ENCODE measurements at regions not wholly inside any gene's neighbourhood (a gene's known extent, or its start where the extent isn't known, plus 50 kb on each side); places are given as distances from the start of the nearest gene placed in this dataset.

- intact Hi-C loops (cut with micrococcal nuclease), result no loop called here
- Mint-ChIP-seq H3K27ac (no peak overlapping the region), H3K4me1 (no peaks in the 10 kb centered on the region), H3K36me3 (ENCODE audit: low read depth) (no peaks in the 10 kb centered on the region), H3K9me3 (no peaks in the 10 kb centered on the region), H3K27me3 (no peaks in the 10 kb centered on the region), H3K4me3 (no peak overlapping the region)
- ATAC-seq (ENCODE audit: low read depth) (no peak), DNase-seq (no peak)
- no peak for TF ChIP-seq CTCF (IDR thresholded peaks at IDR 0.05)
- POLR2A ChIA-PET, result no interaction called here
- CTCF ChIA-PET, result no interaction called here
These were observed 332.9 kb upstream of the SHH start for GRCh38 chr7:156145184-156145583.

- ChIA-PET POLR2A (no interaction called here), CTCF (no interaction called here)
- Mint-ChIP-seq H3K27ac (no peak overlapping the region), H3K9me3 (no peaks in the 10 kb centered on the region), H3K4me1 (no peaks in the 10 kb centered on the region), H3K36me3 (ENCODE audit: low read depth) (no peaks in the 10 kb centered on the region), H3K27me3 (no peaks in the 10 kb centered on the region), H3K4me3 (no peak overlapping the region)
- TF ChIP-seq CTCF (IDR thresholded peaks at IDR 0.05), result no peak
- DNase-seq (no peak), ATAC-seq (ENCODE audit: low read depth) (no peak)
- intact Hi-C loops (cut with micrococcal nuclease), result no loop called here
These were observed 331.4 kb upstream of the SHH start for GRCh38 chr7:156143683-156144082.

- ChIA-PET CTCF (no interaction called here), POLR2A (no interaction called here)
- TF ChIP-seq CTCF (IDR thresholded peaks at IDR 0.05), result no peak
- ATAC-seq (ENCODE audit: low read depth), result no peak
- Mint-ChIP-seq H3K27ac (no peak overlapping the region), H3K4me3 (no peak overlapping the region), H3K4me1 (no peaks in the 10 kb centered on the region), H3K9me3 (no peaks in the 10 kb centered on the region), H3K27me3 (no peaks in the 10 kb centered on the region), H3K36me3 (ENCODE audit: low read depth) (no peaks in the 10 kb centered on the region)
- no peak for DNase-seq
- intact Hi-C loops (cut with micrococcal nuclease), result no loop called here
These were observed 330.9 kb upstream of the SHH start for GRCh38 chr7:156143158-156143557.

- ChIA-PET CTCF (no interaction called here), POLR2A (no interaction called here)
- intact Hi-C loops (cut with micrococcal nuclease), result no loop called here
- Mint-ChIP-seq H3K36me3 (ENCODE audit: low read depth) (no peaks in the 10 kb centered on the region), H3K27ac (no peak overlapping the region), H3K9me3 (no peaks in the 10 kb centered on the region), H3K4me1 (no peaks in the 10 kb centered on the region), H3K27me3 (no peaks in the 10 kb centered on the region), H3K4me3 (no peak overlapping the region)
- ATAC-seq (ENCODE audit: low read depth) (no peak), DNase-seq (no peak)
- no peak for TF ChIP-seq CTCF (IDR thresholded peaks at IDR 0.05)
These were observed 329.7 kb upstream of the SHH start for GRCh38 chr7:156141941-156142340.

GRCh38 chr7:156140896-156141295 is 328.6 kb upstream of the SHH start:
- no peaks in the 10 kb centered on the region for H3K9me3 Mint-ChIP-seq
- ChIA-PET POLR2A (no interaction called here), CTCF (no interaction called here)
- H3K36me3 Mint-ChIP-seq (ENCODE audit: low read depth), result no peaks in the 10 kb centered on the region
- TF ChIP-seq CTCF (IDR thresholded peaks at IDR 0.05), result no peak
- H3K27me3 Mint-ChIP-seq, result no peaks in the 10 kb centered on the region
- H3K27ac Mint-ChIP-seq, result no peak overlapping the region
- DNase-seq (no peak), ATAC-seq (ENCODE audit: low read depth) (no peak)
- no peaks in the 10 kb centered on the region for H3K4me1 Mint-ChIP-seq
- H3K4me3 Mint-ChIP-seq, result no peak overlapping the region
- intact Hi-C loops (cut with micrococcal nuclease), result no loop called here

Data from activated B cell treated with CpG ODN at 0.5 μM for 24 hours (primary cell).